ENCODE measurements at regions not wholly inside any gene's neighbourhood (a gene's known extent, or its start where the extent isn't known, plus 50 kb on each side); places are given as distances from the start of the nearest gene placed in this dataset.

- H3K27ac ChIP-seq (ENCODE audit: low read depth, low read length), result no peak overlapping the region
- H2AFZ ChIP-seq (ENCODE audit: low read depth, low read length), result no peak overlapping the region
- no peaks in the 10 kb centered on the region for H4K20me1 ChIP-seq (ENCODE audit: insufficient read depth, low read length)
- H3K4me3 ChIP-seq (ENCODE audit: insufficient read depth, low read depth, low read length), result no peak overlapping the region
- no peaks in the 10 kb centered on the region for H3K36me3 ChIP-seq (ENCODE audit: insufficient read depth, low read length)
- FAIRE-seq (no peak), DNase-seq (ENCODE audit: low read depth) (no peak)
- H3K9ac ChIP-seq (ENCODE audit: low read length), result no peak overlapping the region
- no peaks in the 10 kb centered on the region for H3K36me3 Mint-ChIP-seq (ENCODE audit: low read depth, unreplicated experiment)
- no peak overlapping the region for H3K27ac Mint-ChIP-seq (ENCODE audit: unreplicated experiment)
- H3K4me1 ChIP-seq (ENCODE audit: insufficient read depth, low read length), result no peaks in the 10 kb centered on the region
- no peaks in the 10 kb centered on the region for H3K27me3 ChIP-seq (ENCODE audit: insufficient read depth, low read length)
- H3K9me3 ChIP-seq (ENCODE audit: insufficient read depth, low read depth, low read length), result no peaks in the 10 kb centered on the region
- H3K27me3 Mint-ChIP-seq (ENCODE audit: low read depth, unreplicated experiment), result peaks cover 73% of the 10 kb centered on the region
- H3K79me2 ChIP-seq (ENCODE audit: insufficient read depth, low read length), result no peaks in the 10 kb centered on the region
- no peak overlapping the region for H3K4me2 ChIP-seq (ENCODE audit: low read length)
- H3K4me3 Mint-ChIP-seq (ENCODE audit: unreplicated experiment), result no peak overlapping the region
- TF ChIP-seq CTCF (IDR thresholded peaks at IDR 0.05; ENCODE audit: insufficient read depth, low read depth, low read length) (no peak), EZH2 (IDR thresholded peaks at IDR 0.05; ENCODE audit: insufficient read depth, low read length) (no peak)
- peaks cover 3% of the 10 kb centered on the region for H3K9me3 Mint-ChIP-seq (ENCODE audit: unreplicated experiment)
- H3K4me1 Mint-ChIP-seq (ENCODE audit: low read depth, unreplicated experiment), result no peaks in the 10 kb centered on the region
Measured at GRCh38 chr11:134640971-134641968, 229.2 kb upstream of the B3GAT1 start.

- Histone ChIP-seq H3K27me3 (ENCODE audit: insufficient read depth, low read length) (no peaks in the 10 kb centered on the region), H2AFZ (ENCODE audit: low read depth, low read length) (no peak overlapping the region), H3K27ac (ENCODE audit: low read depth, low read length) (no peak overlapping the region), H3K79me2 (ENCODE audit: insufficient read depth, low read length) (no peaks in the 10 kb centered on the region), H3K4me1 (ENCODE audit: insufficient read depth, low read length) (no peaks in the 10 kb centered on the region), H3K36me3 (ENCODE audit: insufficient read depth, low read length) (no peaks in the 10 kb centered on the region), H3K9ac (ENCODE audit: low read length) (no peak overlapping the region), H3K4me3 (ENCODE audit: insufficient read depth, low read depth, low read length) (no peak overlapping the region), H4K20me1 (ENCODE audit: insufficient read depth, low read length) (no peaks in the 10 kb centered on the region), H3K4me2 (ENCODE audit: low read length) (no peak overlapping the region), H3K9me3 (ENCODE audit: insufficient read depth, low read depth, low read length) (no peaks in the 10 kb centered on the region)
- H3K27ac Mint-ChIP-seq (ENCODE audit: unreplicated experiment), result no peak overlapping the region
- peaks cover 3% of the 10 kb centered on the region for H3K9me3 Mint-ChIP-seq (ENCODE audit: unreplicated experiment)
- TF ChIP-seq CTCF (IDR thresholded peaks at IDR 0.05; ENCODE audit: insufficient read depth, low read depth, low read length), result no peak
- H3K4me1 Mint-ChIP-seq (ENCODE audit: low read depth, unreplicated experiment), result no peaks in the 10 kb centered on the region
- peaks cover 72% of the 10 kb centered on the region for H3K27me3 Mint-ChIP-seq (ENCODE audit: low read depth, unreplicated experiment)
- no peak overlapping the region for H3K4me3 Mint-ChIP-seq (ENCODE audit: unreplicated experiment)
- no peak for FAIRE-seq
- H3K36me3 Mint-ChIP-seq (ENCODE audit: low read depth, unreplicated experiment), result no peaks in the 10 kb centered on the region
- DNase-seq (ENCODE audit: low read depth), result no peak
Measured at GRCh38 chr11:134640536-134640935, 228.5 kb upstream of the B3GAT1 start.

Measured in astrocyte (in vitro differentiated cells and primary cell).